GM18517 (cell line): ENCODE measurements at regions not wholly inside any gene's neighbourhood (a gene's known extent, or its start where the extent isn't known, plus 50 kb on each side); places are given as distances from the start of the nearest gene placed in this dataset.

Experiments used
- ATAC-seq: cut with Tn5 transposase; IDR thresholded peaks from one replicate; pipeline ENCODE4 v1.9.1; 2021; ENCODE audit warnings: mild to moderate bottlenecking, moderate library complexity; ENCODE audit not compliant: unreplicated experiment

GRCh38 chr1:199151634-199152425 is 513.0 kb downstream of the PTPRC start:
- ATAC-seq, result peak; percentile 78

DNA sequence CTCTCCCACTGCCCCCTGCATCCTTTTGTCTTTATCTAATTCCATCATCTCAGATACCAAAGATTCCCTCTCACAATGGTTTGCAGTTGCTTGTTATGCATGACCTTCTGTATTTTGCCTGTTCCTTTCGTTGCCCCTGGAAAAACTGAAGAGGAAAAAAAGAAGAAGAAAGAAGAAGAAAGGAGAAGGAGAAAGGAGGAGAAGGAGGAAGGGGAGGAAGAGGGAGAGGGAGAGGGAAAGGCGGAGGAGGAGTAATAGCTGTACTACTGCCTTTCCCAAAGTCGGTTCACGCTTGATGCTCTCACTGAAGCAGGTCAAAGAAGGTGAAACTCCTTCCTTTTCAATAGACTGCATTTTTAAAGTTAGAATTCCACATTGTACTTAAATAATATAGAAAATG is 513.8 kb downstream of the PTPRC start:
- ATAC-seq, result no peak

- no peak for ATAC-seq
Observed at GRCh38 chr1:199155166-199156019, 516.6 kb downstream of the PTPRC start.

DNA sequence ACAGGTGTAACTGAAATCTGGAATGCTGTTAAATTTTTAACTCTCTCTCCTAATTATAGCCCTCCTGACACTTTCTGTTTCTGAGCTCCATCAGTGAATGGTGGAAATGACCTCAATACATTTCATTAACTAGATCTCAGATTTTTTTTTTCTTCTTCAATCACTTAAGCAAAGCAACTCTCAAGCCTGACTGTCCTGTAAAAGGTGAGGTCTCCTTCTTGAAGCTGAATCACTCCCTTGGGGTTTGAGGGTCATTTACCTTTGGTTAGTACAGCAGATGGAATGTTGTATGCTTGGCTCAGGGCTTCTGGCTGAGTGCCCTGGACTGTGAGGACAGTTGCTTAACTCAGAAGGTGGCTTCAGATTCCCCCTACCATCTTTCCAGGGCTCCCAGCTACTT is 518.7 kb downstream of the PTPRC start:
- no peak for ATAC-seq

DNA sequence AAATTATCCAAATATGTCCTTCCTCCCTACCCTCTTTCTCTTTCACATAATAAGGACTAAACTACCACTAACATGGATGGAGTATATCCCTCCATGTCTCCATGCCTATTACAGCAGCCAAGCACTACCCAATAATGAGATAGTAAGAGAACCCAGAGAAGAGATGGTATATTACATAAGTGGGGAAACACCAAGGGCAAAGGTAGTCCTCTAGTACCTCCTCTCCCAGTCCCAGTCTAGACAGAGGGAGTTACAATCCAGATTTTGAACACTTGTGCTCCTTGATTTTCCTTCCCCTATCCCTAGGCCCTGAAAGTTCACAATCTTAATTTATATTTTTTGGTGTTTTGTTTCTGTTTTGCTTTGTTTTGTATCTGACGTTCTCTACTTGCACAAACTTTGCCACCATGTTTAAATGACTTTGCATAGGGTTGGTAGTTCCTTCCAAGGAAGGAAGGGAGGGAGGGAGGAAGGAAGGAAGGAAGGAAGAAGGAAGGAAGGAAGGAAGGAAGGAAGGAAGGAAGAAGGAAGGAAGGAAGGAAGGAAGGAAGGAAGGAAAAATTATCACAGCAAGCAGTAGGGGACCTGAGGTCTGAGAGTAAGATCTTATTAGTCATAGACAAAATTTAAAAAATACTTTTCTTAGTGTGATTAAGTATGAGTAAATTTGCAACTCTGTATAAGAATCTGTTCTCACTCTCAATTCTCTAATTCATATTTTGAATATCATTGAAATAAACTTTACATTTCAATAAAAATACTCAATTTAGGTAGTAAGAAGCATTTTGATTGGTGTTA is 521.9 kb downstream of the PTPRC start:
- ATAC-seq, result no peak

DNA sequence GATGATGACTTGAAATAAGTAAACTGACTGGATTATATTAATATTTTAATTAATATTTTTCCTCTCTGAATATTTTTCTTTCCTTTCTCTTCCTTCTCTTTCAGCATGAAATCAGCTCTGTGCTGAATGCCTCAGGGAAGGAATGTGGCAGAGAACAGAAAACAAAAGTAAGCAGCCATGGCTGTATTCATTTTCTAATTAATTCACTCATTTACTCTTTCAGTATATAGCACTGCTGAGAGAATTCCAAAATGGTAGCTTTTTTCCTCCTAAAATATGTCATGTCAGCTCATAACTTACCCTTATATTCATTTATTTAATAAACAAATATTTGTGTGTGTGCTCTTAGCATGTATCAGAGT is 522.5 kb downstream of the PTPRC start:
- ATAC-seq, result no peak

DNA sequence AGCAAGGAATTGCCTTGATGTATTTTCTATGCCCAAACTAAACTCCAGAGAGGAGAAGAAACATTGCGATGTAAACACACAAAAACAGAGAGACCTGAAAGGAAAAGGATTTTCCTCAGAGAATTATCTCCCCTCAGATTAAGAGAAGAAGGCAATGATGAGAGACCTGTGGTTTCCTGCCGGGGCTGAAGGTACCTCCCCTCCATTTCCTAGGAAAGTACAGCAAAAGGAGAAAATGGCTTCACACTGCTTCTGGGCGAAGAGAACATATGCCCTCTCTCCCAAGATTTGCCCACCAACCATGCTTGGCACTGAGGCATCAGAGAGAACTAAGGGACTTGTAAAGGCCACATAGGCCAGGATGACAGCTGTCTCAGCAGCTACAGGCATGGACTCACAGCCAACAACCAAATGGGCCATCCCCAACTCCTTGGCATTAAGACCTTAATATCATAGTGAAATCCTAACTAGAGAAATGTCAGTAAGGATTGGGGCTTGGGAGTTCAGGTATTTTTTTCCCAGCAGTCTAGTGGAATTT is 523.0 kb downstream of the PTPRC start:
- ATAC-seq, result no peak

GRCh38 chr1:199163267-199163666 is 524.4 kb downstream of the PTPRC start:
- ATAC-seq, result no peak

GRCh38 chr1:199163670-199164069 is 524.8 kb downstream of the PTPRC start:
- ATAC-seq, result no peak

DNA sequence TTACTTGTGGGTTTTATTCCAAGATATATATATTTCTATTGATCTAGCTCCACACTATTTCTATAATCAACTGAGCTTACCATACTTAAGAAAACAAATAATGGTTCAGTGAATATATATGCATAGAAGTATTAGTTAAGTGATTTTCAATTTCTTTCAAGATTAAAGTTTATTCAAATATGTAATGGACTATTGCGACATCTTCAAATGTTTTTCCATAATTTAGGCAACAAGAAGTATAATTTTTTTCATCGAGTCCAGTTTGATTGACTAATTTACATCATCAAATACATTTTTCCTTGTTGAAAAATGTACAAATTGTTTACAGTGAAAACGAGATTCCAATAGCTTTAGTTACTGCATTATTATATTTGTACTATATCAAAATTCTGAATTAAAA is 528.6 kb downstream of the PTPRC start:
- ATAC-seq, result no peak

DNA sequence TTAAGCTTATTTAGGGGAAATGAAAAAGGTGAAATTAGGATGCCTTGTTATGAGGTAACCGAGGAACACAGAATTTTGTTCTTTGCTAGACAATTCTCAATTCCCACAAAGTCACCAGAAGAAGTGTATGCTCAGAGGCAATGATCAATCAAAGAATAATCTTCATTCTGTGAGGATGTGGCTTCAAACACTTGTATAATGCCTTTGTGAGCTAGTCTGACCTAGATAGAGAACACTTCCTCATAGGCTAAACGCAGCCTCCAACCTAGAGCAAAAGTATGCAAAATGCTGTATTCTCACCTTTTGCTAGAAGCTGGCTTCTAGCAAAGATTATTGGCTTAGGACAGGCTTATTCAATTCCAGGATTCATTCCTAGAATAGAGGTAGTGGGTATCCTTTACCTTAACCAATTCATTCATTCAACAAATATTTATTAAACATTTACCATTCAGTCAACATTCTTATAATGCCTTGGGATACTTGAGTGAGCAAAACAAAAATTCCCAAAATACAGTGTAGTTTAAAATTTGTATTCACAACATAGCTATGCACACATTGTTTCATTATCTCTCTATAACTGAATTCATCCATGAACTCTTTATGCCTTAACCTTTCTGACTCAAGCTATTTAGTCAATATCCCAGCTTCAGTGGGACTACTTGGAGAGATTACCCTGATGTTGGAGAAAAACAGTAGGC is 530.2 kb downstream of the PTPRC start:
- no peak for ATAC-seq

DNA sequence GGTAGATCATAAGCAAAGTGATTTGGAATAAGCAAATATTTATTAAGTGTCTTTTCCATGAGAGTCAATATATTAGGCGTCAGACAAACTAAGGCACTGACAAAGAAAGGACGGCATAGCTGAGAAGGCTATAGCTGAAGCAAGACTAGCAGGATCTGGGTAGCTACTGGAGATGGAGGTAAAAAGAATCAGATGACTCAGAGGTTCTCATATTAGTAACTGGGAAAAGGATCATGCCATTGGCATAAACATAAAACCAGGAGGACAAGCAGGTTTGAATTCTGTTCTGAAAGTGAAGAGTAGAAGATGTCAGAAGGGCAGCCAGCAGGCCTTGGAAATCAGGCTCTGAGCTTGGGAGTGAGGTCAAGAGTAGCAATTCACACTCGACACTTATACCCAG is 531.9 kb downstream of the PTPRC start:
- no peak for ATAC-seq

GRCh38 chr1:199172171-199173124 is 533.6 kb downstream of the PTPRC start:
- ATAC-seq, result peak; percentile 5

GRCh38 chr1:199173356-199173755 is 534.5 kb downstream of the PTPRC start:
- peak; percentile 98 for ATAC-seq

DNA sequence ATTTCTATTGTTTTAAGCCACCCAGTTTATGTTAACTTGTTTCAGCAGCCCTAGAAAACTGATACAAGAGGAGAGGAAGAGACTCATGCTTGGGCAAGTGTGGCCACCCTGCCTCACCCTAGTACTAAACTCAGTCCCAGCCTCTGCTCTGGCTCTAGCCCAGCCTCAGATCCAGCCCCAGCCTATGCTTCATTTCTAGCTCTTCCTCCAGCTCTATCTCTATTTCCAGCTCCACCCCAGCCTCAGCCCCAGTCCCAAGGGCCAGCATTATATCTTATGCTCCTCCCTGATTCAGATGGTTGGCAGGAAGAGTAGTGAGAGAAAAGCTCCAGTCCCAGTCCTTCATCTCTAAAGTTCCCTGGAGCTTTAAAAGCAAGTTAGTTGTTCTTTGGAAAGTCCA is 535.5 kb downstream of the PTPRC start:
- no peak for ATAC-seq

DNA sequence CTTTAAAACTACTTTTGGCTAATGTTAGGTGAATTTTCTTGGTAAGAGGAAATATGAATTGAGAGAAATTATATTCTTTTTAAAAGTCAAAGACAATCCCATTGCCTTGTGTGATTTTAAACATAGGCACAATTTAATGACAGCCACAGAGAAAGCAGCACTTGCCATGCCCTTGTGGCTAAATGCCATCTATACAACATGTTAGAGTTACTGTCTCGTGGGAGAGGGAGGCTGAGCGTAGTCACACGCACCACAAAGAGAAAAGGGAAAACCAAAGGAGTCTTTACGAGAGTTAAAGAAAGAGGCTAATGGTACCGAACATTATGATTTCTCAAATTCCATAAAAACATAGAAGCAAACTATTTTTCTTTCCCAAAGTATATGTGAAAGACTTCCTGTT is 537.9 kb downstream of the PTPRC start:
- ATAC-seq, result no peak

DNA sequence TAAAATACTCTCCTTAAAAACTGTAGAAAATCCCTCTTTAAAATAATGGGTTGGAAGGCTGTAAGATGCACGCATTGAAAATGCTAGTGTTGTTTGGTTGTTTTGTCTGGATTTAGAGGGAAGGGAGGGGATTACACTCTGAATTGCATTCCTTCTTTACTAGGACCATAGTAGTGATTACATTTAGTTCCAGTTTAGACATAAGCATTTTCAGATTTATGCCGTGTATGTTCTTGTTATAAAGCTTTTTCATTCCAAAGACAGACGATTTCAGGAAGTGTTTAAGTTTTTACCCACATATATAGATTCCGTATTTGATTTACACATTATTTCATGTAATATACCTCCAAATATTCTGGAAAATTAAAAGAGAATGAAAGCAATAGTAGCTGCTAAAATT is 538.4 kb downstream of the PTPRC start:
- no peak for ATAC-seq

- ATAC-seq, result no peak
Observed at GRCh38 chr1:199178646-199179045, 539.8 kb downstream of the PTPRC start.

GRCh38 chr1:199182186-199182843 is 543.5 kb downstream of the PTPRC start:
- no peak for ATAC-seq
